ENCODE measurements at regions not wholly inside any gene's neighbourhood (a gene's known extent, or its start where the extent isn't known, plus 50 kb on each side); places are given as distances from the start of the nearest gene placed in this dataset.

GRCh38 chr12:28033538-28033915, 61.0 kb upstream of the PTHLH start:
- TF ChIP-seq CTCF (IDR thresholded peaks at IDR 0.05) (no peak), EZH2 (IDR thresholded peaks at IDR 0.05) (no peak), EZH2phosphoT487 (IDR thresholded peaks at IDR 0.05) (no peak)
